Activated CD8-positive, alpha-beta memory T cell treated with anti-CD3 and anti-CD28 coated beads, Interleukin-2, amount 50 U/mL, for 24 hours (primary cell): ENCODE measurements at regions not wholly inside any gene's neighbourhood (a gene's known extent, or its start where the extent isn't known, plus 50 kb on each side); places are given as distances from the start of the nearest gene placed in this dataset.

ENCODE experiments used
- DNase-seq: peaks from one replicate; pipeline ENCODE4 v3.0.0-alpha.2; 2020; ENCODE audit errors: extremely low read depth

- no peak for DNase-seq
Measured at GRCh38 chr14:101357038-101357437, 204.3 kb upstream of the DIO3 start.

GRCh38 chr14:101357559-101358319 lies 203.6 kb upstream of the DIO3 start:
- no peak for DNase-seq

- DNase-seq, result no peak
Measured at GRCh38 chr14:101358320-101359125, 202.8 kb upstream of the DIO3 start.

- DNase-seq, result no peak
Measured at GRCh38 chr14:101359221-101360053, 201.9 kb upstream of the DIO3 start.

- no peak for DNase-seq
Measured at GRCh38 chr14:101360054-101360911, 201.0 kb upstream of the DIO3 start.

GRCh38 chr14:101361044-101361443 lies 200.3 kb upstream of the DIO3 start:
- no peak for DNase-seq

- DNase-seq, result no peak
Measured at GRCh38 chr14:101361451-101362433, 199.6 kb upstream of the DIO3 start.

GRCh38 chr14:101362529-101363260 lies 198.6 kb upstream of the DIO3 start:
- no peak for DNase-seq

GRCh38 chr14:101363261-101363555 lies 198.1 kb upstream of the DIO3 start:
- no peak for DNase-seq

GRCh38 chr14:101363880-101364391 lies 197.4 kb upstream of the DIO3 start:
- DNase-seq, result no peak

- no peak for DNase-seq
Measured at GRCh38 chr14:101364503-101365328, 196.6 kb upstream of the DIO3 start.

GRCh38 chr14:101365329-101366158 lies 195.8 kb upstream of the DIO3 start:
- no peak for DNase-seq

- DNase-seq, result no peak
Measured at GRCh38 chr14:101367421-101368261, 193.7 kb upstream of the DIO3 start.

GRCh38 chr14:101368629-101369028 lies 192.7 kb upstream of the DIO3 start:
- DNase-seq, result no peak

GRCh38 chr14:101369194-101369915 lies 191.9 kb upstream of the DIO3 start:
- DNase-seq, result no peak
